NCI-H1417 treated with DMSO at 0.1 percent for 48 hours (cell line): ENCODE measurements at regions not wholly inside any gene's neighbourhood (a gene's known extent, or its start where the extent isn't known, plus 50 kb on each side); places are given as distances from the start of the nearest gene placed in this dataset.

ENCODE experiments used
- DNase-seq: peaks from one replicate; lab custom pipeline; 2025; lab: John Stamatoyannopoulos, UW

GRCh38 chr17:77854759-77855745, 103.5 kb upstream of the TNRC6C start:
- DNase-seq: no peak

DNA sequence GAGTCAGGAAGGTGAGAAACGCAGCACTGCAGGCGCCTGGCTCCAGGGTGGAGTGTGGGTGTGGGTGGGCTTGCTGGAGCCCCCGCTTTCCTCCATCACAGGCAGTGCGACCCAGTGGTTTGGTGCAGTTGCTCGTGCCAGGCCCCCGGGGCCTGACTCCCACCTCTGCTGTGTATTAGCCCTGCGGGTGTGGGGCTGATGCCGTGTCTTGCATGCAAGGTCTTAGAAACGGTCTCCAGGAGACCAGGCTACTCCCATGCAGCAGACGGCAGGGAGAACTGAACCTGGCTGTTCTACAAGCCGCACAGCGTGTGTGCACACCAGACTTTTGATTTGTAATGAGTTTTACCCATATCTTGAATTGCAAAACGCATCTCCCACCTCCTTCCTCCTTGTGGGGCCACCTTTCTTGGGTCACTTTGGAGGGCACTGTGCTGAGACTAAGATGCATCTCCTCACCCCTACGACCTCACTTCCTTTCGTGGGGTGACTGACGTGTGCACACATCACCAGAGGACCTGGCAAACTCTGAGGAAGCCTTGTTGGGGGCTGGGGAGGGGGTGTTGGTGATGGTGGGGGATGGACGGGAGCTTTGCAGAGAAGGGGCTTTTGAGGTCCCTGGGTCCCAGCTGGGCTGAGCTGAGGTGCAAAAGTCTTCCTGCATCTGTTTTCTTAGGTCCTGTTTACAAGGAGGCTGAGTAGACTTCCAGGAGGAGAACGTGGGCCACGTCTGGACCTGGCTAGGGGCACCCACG, 101.8 kb upstream of the TNRC6C start:
- DNase-seq: no peak

- DNase-seq: no peak
Observed at GRCh38 chr17:77857306-77857555, 101.3 kb upstream of the TNRC6C start.

DNA sequence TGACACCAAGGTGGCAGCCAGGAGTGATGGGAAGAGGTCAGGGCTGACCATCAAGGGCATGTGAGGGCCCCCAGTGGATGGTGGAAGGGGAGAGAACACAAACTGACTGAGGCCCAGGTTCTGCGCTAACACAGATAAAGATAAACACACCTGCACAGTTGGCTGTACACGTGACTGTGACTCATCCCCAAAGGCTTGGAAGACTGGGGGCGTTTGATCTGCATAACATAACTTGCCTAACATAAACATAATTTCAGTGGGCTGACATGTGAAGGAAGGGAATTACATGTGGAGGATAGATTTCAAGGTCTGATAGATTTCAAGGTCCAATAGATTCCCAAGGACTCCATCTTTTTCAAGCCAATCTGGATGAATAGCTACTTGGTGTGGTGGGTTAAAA, 100.9 kb upstream of the TNRC6C start:
- DNase-seq: no peak

DNA sequence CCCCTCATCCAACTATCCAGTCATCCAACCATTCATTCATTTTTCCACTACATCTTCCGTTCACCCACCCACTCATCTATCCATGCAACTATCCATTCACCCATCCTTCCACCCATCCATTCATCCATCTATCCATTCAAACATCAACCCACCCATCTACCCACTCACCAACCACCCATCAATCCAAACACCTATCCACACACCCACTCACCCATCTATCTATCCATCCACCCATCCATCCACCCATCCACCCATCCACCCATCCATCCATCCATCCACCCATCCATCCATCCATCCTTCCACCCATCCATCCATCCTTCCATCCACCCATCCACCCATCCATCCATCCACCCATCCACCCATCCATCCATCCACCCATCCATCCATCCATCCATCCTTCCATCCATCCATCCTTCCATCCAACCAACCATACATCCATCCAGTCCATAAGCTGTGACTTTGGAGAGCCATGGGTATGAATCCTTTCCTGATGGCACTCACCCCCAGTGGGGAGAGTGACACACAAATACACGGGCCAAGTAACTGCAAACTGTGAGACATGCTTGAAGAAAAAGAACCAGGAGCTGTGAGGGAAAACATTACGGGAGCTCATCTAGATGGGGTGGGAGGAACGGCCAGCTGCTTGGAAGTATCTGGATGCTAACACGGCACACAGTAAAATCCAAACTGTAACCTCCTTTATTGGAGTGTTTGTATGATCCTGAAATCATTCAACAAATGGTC, 100.0 kb upstream of the TNRC6C start:
- DNase-seq: no peak

GRCh38 chr17:77859035-77859810, 99.3 kb upstream of the TNRC6C start:
- no peak for DNase-seq

DNA sequence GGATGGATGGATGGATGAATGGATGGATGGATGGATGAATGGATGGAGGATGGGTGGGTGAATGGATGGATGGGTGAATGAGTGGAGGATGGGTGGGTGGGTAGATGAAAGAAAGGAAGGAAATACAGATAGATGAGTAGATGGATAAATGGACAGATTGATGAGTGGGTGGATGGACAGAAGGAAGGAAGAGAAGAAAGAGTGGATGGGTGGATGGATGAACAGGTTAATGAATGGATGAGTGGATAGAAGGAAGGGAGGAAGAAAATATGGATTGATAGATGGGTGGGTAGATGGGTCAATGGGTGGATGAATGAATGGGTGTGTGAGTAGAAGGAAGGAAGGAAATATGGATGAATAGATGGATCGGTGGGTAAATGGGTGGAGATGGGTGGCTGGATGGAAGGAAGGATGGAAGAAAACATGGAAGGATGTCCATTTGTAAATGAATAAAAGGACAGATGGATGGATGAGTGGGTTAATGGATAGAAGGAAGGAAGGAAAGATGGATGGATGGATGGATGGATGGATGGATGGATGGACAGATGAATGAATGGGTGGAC, 97.3 kb upstream of the TNRC6C start:
- DNase-seq: no peak

DNA sequence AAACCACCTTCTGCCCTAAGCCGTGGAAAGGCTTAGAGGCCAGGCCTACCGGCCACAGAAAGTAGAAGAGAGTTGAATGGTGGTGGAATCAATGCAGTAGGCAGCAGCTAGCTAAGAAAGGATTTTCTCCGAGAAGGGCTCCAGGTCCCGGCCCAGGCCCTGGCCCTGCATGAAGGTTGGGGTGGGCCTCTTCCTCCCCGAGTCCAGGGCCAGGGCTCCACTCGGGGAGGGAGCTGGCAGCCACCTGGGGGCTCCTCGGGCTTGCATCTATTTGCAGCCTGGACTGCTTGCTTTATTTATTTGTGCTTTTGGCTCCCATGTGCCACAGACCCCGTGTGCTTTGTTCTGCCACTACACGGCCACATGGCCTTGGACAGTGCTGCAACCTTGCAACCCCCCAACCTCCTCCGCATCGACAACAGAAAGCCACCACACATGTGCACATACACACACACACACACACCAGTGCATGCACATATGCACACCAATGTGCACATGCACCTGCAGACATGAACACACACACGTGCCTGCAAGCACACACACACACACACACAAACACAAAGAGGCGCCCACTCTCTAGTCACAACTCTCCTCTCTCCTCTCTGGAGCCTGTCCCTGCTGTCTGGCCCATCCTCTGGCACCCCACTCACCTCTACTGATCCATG, 96.4 kb upstream of the TNRC6C start:
- DNase-seq: no peak

GRCh38 chr17:77862890-77863813, 95.4 kb upstream of the TNRC6C start:
- DNase-seq: no peak

DNA sequence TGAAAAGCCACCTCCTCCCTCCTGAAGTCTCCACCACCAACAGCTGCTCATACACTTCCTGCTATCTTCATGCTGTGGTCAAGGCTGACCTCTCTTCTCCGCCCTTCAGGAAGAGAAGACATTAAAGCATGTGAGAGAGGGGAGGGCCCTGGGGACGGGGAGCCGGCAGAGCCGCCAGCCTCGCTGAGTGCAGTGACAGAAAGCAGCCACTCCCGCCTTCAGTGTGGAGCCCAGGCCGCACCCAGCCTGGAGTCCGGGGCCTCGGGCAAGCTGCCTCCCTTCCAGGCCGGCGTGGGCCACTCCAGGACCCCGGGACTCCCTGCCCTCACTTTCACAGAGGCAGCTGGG, 94.7 kb upstream of the TNRC6C start:
- no peak for DNase-seq

GRCh38 chr17:77864234-77865111, 94.0 kb upstream of the TNRC6C start:
- DNase-seq: no peak

DNA sequence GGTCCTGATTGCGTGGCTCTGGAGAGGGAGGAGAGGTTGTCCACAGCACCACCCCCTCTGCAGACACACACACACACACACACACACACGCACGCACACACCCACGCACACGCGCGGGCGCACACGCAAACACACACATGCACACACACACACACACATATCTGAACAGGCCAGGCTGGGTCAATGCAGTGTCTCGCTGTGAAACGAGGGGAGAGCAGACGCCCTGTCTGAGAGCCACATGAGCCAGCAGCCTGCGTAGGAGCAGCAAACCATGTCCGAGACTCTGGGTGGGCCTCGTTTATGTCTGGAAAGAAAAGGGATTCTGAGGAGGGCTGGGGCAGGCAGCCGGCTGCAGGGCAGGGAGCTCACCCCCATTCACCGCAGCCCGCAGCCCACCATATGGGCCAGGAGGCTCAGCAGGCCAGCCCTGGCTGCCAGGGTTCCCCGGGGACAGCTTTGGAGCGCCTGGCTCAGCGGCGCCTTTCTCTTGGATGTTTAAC, 93.3 kb upstream of the TNRC6C start:
- DNase-seq: no peak

- no peak for DNase-seq
Observed at GRCh38 chr17:77865716-77866115, 92.8 kb upstream of the TNRC6C start.

GRCh38 chr17:77867308-77867781, 91.2 kb upstream of the TNRC6C start:
- no peak for DNase-seq

DNA sequence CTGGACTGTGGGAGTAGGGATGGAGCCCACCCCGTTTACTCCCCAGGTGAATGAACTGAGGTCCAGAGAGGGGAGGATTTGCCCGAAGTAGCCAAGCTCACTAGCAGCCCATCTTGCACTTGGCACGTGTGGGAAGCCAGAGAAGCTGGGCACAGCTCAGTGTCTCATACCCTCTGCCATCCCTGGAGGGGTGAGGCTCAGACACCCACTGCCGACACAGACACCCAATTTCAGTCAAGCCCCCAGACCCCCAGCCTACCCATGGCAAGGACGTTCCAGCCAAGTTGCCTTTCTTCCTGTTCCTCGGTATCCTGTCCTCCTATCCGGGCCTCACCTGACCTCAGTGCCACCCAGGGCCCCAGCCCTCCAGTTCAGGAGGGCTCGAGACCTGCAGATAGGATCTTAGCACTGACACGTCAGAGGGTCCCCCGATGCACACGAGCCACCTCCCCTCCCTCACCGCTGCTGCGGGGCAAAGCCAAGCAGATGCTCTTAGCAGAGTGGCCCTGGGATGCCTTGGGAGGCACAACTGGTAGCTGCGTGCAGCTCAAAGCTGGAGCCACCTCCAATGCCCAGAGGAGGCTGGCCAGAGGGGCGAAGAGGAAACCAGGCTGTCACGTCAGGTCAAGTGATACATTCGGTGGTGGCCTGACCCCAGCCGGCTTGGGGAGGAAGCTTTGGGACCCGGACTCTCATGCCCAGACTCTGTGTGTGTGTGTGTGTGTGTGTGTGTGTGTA, 90.4 kb upstream of the TNRC6C start:
- DNase-seq: no peak

DNA sequence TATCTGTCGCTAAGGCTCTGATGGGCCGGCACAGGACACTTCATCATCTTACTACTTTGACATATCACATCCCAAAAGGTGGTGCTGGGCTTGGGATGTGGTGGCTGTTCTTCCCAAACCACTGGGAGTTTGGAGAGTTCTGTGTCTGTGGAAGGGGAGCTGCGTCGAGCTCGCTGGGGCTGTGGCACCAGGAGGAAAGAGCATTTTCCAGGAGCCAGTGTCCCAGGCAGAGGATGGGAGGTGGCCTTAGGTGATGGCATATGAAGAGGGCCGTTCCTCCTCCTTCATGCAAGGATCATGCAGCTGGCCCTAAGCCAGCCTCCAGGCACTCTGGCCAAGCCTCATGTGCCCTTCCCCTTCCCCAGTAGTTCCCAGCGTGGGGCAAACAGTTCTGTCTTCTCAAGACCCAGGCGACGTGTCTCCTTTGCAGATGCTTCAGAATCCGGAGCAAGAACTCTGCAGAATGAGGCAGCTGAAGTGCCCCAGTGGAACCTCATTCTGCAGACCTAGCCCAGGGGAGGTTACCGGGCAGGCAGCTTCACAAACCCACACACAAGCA, 89.4 kb upstream of the TNRC6C start:
- no peak for DNase-seq

DNA sequence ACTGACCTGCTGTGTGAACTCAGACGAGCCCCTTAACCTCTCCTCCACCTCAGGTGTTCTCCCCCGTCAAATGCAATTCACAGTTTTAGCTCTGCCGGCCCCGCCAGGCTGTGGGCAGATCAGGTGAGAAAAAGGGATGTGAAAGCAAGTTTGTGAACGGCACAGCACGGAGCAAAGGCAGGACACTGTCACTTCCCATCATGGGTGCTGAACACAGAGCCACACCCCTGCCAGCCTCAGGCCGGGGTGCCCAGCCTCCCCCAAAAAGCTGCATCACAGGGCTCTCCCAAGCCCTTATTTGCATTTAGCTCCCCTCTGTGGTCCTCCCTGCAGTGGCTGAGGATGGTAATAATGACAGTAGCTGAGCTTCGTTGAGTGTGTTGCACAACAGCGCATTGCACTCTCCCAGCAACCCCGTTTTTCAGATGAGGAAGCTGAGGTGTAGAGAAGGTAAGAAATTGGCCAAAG, 88.8 kb upstream of the TNRC6C start:
- DNase-seq: no peak

DNA sequence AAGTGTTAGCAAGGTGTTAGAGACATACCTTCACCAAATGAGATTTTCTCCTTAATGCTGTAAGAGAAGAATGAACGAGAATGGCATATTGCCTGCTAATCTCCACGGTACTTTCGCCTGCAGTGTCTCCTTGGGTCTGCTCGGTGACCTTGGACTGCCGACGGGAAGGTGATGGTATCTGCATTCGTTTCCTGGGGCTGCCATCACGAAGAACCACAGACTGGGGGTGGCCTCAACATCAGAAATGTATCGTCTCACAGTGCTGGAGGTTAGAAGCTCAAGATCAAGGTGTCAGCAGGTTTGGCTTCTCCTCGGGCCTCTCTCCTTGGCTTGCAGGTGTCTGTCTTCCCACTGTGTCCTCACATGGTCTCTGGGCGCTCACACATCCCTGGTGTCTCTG, 86.3 kb upstream of the TNRC6C start:
- no peak for DNase-seq
